HG02588 (cell line): ENCODE measurements at regions not wholly inside any gene's neighbourhood (a gene's known extent, or its start where the extent isn't known, plus 50 kb on each side); places are given as distances from the start of the nearest gene placed in this dataset.

ENCODE experiments used
- ATAC-seq: cut with Tn5 transposase; IDR thresholded peaks from one replicate; pipeline ENCODE4 v1.9.1; 2021; ENCODE audit warnings: mild to moderate bottlenecking, moderate library complexity; ENCODE audit not compliant: unreplicated experiment

- no peak for ATAC-seq
Observed at GRCh38 chr5:41670854-41671479, 160.6 kb upstream of the PLCXD3 start.

GRCh38 chr5:41670216-41670615 lies 159.8 kb upstream of the PLCXD3 start:
- no peak for ATAC-seq

GRCh38 chr5:41661254-41661653 lies 150.9 kb upstream of the PLCXD3 start:
- no peak for ATAC-seq

- no peak for ATAC-seq
Observed at GRCh38 chr5:41656597-41656996, 146.2 kb upstream of the PLCXD3 start.

GRCh38 chr5:41650131-41650530 lies 139.7 kb upstream of the PLCXD3 start:
- ATAC-seq: no peak

- no peak for ATAC-seq
Observed at GRCh38 chr5:41649659-41650058, 139.3 kb upstream of the PLCXD3 start.

GRCh38 chr5:41648996-41649395 lies 138.6 kb upstream of the PLCXD3 start:
- ATAC-seq: no peak

- ATAC-seq: no peak
Observed at GRCh38 chr5:41641621-41642020, 131.2 kb upstream of the PLCXD3 start.

GRCh38 chr5:41638685-41639084 lies 128.3 kb upstream of the PLCXD3 start:
- no peak for ATAC-seq

GRCh38 chr5:41637869-41638268 lies 127.5 kb upstream of the PLCXD3 start:
- no peak for ATAC-seq

- no peak for ATAC-seq
Observed at GRCh38 chr5:41637424-41637823, 127.0 kb upstream of the PLCXD3 start.

GRCh38 chr5:41636605-41637004 lies 126.2 kb upstream of the PLCXD3 start:
- peak; percentile 70 for ATAC-seq

GRCh38 chr5:41629897-41630296 lies 119.5 kb upstream of the PLCXD3 start:
- ATAC-seq: no peak

- ATAC-seq: no peak
Observed at GRCh38 chr5:41625571-41625970, 115.2 kb upstream of the PLCXD3 start.

GRCh38 chr5:41621420-41621819 lies 111.0 kb upstream of the PLCXD3 start:
- ATAC-seq: no peak

- ATAC-seq: no peak
Observed at GRCh38 chr5:41617843-41618515, 107.6 kb upstream of the PLCXD3 start.

- ATAC-seq: no peak
Observed at GRCh38 chr5:41610386-41610785, 100.0 kb upstream of the PLCXD3 start.

GRCh38 chr5:41600731-41601130 lies 90.3 kb upstream of the PLCXD3 start:
- no peak for ATAC-seq

GRCh38 chr5:41598011-41598410 lies 87.6 kb upstream of the PLCXD3 start:
- no peak for ATAC-seq

GRCh38 chr5:41587668-41588067 lies 77.3 kb upstream of the PLCXD3 start:
- no peak for ATAC-seq

- no peak for ATAC-seq
Observed at GRCh38 chr5:41575110-41575779, 64.8 kb upstream of the PLCXD3 start.

- no peak for ATAC-seq
Observed at GRCh38 chr5:41574391-41574790, 64.0 kb upstream of the PLCXD3 start.
